OCI-LY1 (cell line): ENCODE measurements at regions not wholly inside any gene's neighbourhood (a gene's known extent, or its start where the extent isn't known, plus 50 kb on each side); places are given as distances from the start of the nearest gene placed in this dataset.

Experiments used
- EZH2 ChIP-seq: fragments of 200-600 bp; sonication (generic), shearing (Covaris generic); IDR thresholded peaks from 2 replicates; pipeline ENCODE4 v1.8.0; 2017; ENCODE audit warnings: borderline replicate concordance, mixed run types, mild to moderate bottlenecking, antibody characterized with exemption, low read length, moderate library complexity, mixed read lengths
- TF ChIP-seq, protein P1 (sequence below): fragments of 200-600 bp; sonication (generic), shearing (Covaris generic); IDR thresholded peaks from 2 replicates; pipeline ENCODE4 v1.5.1; 2017; ENCODE audit warnings: mild to moderate bottlenecking, antibody characterized with exemption, low read length, moderate library complexity, mixed read lengths

DNA sequence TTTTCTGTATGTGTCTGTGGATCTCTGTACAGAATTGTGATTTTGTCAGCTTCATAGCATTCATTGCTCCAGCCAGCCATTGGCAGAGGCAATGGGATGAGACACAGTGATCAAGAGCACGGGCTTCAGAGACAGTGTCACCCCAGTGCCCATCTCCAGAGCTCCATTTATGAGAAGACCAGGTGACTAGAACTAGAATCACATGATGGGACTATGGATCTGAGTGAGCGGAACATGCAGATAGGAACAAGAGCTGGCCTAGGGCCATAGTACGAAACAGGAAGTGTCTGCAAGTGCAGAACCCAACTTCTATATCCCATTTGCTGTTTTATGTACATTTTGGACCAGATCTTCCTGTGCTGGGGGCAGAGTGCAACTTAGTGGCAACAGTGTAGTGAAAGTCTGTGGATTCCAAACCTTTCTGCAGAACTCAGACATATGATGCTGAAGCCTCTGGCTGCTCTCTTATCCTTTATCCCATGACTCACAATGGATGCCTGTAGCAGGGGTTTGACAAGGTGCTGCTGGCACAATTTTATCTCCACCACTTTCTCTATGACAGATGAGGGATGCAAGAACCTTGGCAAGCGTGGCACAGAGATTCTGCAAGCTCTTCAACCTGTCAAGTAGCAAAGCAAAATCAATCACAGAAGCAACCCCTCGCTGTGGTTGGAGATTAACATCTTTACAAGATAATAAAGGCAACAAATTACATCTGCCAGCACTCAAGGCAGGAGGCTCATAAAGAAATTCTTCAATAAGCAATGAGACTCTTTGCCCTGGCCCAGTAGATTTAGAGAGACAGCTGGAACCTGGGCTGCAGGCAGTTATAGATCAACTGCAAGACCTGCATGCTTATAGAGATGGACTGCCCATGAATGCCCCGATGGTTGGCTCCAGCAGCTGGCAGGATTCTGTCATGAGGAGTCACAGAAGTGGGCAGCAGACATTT lies 681.3 kb downstream of the TNS3 start:
- no peak for TF ChIP-seq EZH2
- TF ChIP-seq, protein P1, sequence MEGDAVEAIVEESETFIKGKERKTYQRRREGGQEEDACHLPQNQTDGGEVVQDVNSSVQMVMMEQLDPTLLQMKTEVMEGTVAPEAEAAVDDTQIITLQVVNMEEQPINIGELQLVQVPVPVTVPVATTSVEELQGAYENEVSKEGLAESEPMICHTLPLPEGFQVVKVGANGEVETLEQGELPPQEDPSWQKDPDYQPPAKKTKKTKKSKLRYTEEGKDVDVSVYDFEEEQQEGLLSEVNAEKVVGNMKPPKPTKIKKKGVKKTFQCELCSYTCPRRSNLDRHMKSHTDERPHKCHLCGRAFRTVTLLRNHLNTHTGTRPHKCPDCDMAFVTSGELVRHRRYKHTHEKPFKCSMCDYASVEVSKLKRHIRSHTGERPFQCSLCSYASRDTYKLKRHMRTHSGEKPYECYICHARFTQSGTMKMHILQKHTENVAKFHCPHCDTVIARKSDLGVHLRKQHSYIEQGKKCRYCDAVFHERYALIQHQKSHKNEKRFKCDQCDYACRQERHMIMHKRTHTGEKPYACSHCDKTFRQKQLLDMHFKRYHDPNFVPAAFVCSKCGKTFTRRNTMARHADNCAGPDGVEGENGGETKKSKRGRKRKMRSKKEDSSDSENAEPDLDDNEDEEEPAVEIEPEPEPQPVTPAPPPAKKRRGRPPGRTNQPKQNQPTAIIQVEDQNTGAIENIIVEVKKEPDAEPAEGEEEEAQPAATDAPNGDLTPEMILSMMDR = no peak
